HCT116 (cell line): ENCODE measurements at regions not wholly inside any gene's neighbourhood (a gene's known extent, or its start where the extent isn't known, plus 50 kb on each side); places are given as distances from the start of the nearest gene placed in this dataset.

Source experiments
- ATAC-seq: fragments of 200-7000 bp; cut with Tn5 transposase; 2 replicates; pipeline ENCODE4 v1.9.1; 2020; ENCODE audit warnings: mild to moderate bottlenecking, moderate library complexity
- BruUV-seq: library from RNA; stranded (reverse); fragments of 400-500 nt; replicated peaks from 2 replicates; lab custom pipeline; 2021; lab: Mats Ljungman, UMichigan
- CTCF ChIA-PET: fragments of 300-600 bp; sonication (Branson Sonifier 250); formaldehyde crosslinking; loops from one replicate; lab custom pipeline; 2021; ENCODE audit warnings: antibody characterized with exemption; lab: Charles Lee
- POLR2A ChIA-PET: fragments of 300-600, 350-600 bp; sonication (Branson Sonifier 250); formaldehyde crosslinking; loops from one replicate; lab custom pipeline; 2021; ENCODE audit warnings: antibody characterized with exemption; lab: Charles Lee
- RAD21 ChIA-PET, 2 experiments: fragments of 300-600 bp; sonication (Branson Sonifier 250); formaldehyde crosslinking; loops; one replicate each; lab custom pipeline; 2023; ENCODE audit warnings: low total read pairs in 2 of 2; ENCODE audit not compliant: uncharacterized antibody in 2 of 2, unreplicated experiment in 2 of 2, low non-redundant PET in 1 of 2; lab: Charles Lee
- DNase-seq: peaks from one replicate; pipeline ENCODE4 v3.0.0-alpha.2; 2010; ENCODE audit warnings: low read depth, low spot score
- H2AFZ ChIP-seq: fragments of 200-600 bp; shearing (Covaris generic), sonication (generic); 2 replicates; pipeline ENCODE4 v1.6.1; 2017; ENCODE audit warnings: low read depth, mixed run types, mixed read lengths, antibody characterized with exemption, low read length; ENCODE audit not compliant: poor library complexity, severe bottlenecking
- H3K27ac ChIP-seq: 2 replicates; pipeline ENCODE4 v1.5.1; 2012; ENCODE audit warnings: low read depth, low read length
- H3K27me3 ChIP-seq: fragments of 200-600 bp; sonication (generic); 2 replicates; pipeline ENCODE4 v1.6.1; 2016; ENCODE audit warnings: mixed run types, low read length, mixed read lengths; ENCODE audit not compliant: insufficient read depth
- H3K36me3 ChIP-seq, 2 experiments: fragments of 200-500 bp in 1 of 2; fragments of 200-600 bp in 1 of 2; sonication (Bioruptor generic) in 1 of 2; sonication (generic) in 1 of 2; 2 replicates each; pipeline versions ENCODE4 v1.5.1 to v1.6.1; 2014 to 2016; ENCODE audit warnings: low read length in 2 of 2, inconsistent platforms in 1 of 2, mixed read lengths in 1 of 2, mixed run types in 1 of 2; ENCODE audit not compliant: insufficient read depth in 2 of 2, control insufficient read depth in 1 of 2
- H3K4me1 ChIP-seq, 2 experiments: fragments of 200-600 bp in 1 of 2; sonication (generic) in 1 of 2; 2 replicates each; pipeline versions ENCODE4 v1.5.1 to v1.6.1; 2012 to 2017; ENCODE audit warnings: low read length in 2 of 2, inconsistent platforms in 1 of 2, mild to moderate bottlenecking in 1 of 2, mixed read lengths in 1 of 2, mixed run types in 1 of 2, moderate library complexity in 1 of 2; ENCODE audit not compliant: insufficient read depth in 2 of 2, control insufficient read depth in 1 of 2
- H3K4me2 ChIP-seq: fragments of 200-600 bp; sonication (generic); 2 replicates; pipeline ENCODE4 v1.6.1; 2017; ENCODE audit warnings: mixed run types, low read length, mixed read lengths
- H3K4me3 ChIP-seq, 2 experiments: fragments of 200-600 bp in 1 of 2; sonication (generic) in 1 of 2; replicated peaks in 1 of 2; 2 replicates each; pipeline ENCODE4 v1.5.1; 2011 to 2016; ENCODE audit warnings: low read length in 2 of 2, control low read depth in 1 of 2, low read depth in 1 of 2, mild to moderate bottlenecking in 1 of 2, mixed read lengths in 1 of 2, mixed run types in 1 of 2
- H3K79me2 ChIP-seq: fragments of 200-600 bp; sonication (generic); 2 replicates; pipeline ENCODE4 v1.6.1; 2017; ENCODE audit warnings: mild to moderate bottlenecking, mixed run types, low read length, moderate library complexity, mixed read lengths; ENCODE audit not compliant: insufficient read depth
- H3K9ac ChIP-seq: fragments of 200-600 bp; sonication (generic); 2 replicates; pipeline ENCODE4 v1.6.1; 2016; ENCODE audit warnings: low read length, mixed read lengths
- H3K9me2 ChIP-seq: fragments of 200-600 bp; sonication (generic), shearing (Covaris generic); 2 replicates; pipeline ENCODE4 v1.6.1; 2017; ENCODE audit warnings: mixed run types, mild to moderate bottlenecking, moderate library complexity; ENCODE audit not compliant: insufficient read depth
- H3K9me3 ChIP-seq, 2 experiments: fragments of 200-500 bp in 1 of 2; fragments of 200-600 bp in 1 of 2; sonication (Bioruptor generic) in 1 of 2; sonication (generic) in 1 of 2; 2 replicates each; pipeline ENCODE4 v1.6.1; 2014 to 2017; ENCODE audit warnings: low read length in 2 of 2, mixed read lengths in 2 of 2, inconsistent platforms in 1 of 2, low read depth in 1 of 2, mild to moderate bottlenecking in 1 of 2, mixed run types in 1 of 2, moderate library complexity in 1 of 2; ENCODE audit not compliant: control insufficient read depth in 1 of 2, insufficient read depth in 1 of 2
- H4K20me1 ChIP-seq: fragments of 200-600 bp; sonication (generic), shearing (Covaris generic); 2 replicates; pipeline ENCODE4 v1.6.1; 2017; ENCODE audit warnings: mixed run types, mild to moderate bottlenecking, moderate library complexity; ENCODE audit not compliant: insufficient read depth
- CEBPB ChIP-seq: IDR thresholded peaks from 2 replicates; pipeline ENCODE4 v1.6.1; 2012; ENCODE audit warnings: low read depth
- EGR1 ChIP-seq: IDR thresholded peaks from 2 replicates; pipeline ENCODE4 v1.6.1; 2012; ENCODE audit warnings: low read depth
- ELF1 ChIP-seq: IDR thresholded peaks from 2 replicates; pipeline ENCODE4 v1.6.1; 2012; ENCODE audit warnings: low read depth, borderline replicate concordance
- FOSL1 ChIP-seq: IDR thresholded peaks from 2 replicates; pipeline ENCODE4 v1.6.1; 2012; ENCODE audit warnings: low read depth
- JUND ChIP-seq: IDR thresholded peaks from 2 replicates; pipeline ENCODE4 v1.6.1; 2012
- POLR2A ChIP-seq: IDR thresholded peaks from 2 replicates; pipeline ENCODE4 v1.7.0; 2011; ENCODE audit warnings: borderline replicate concordance; ENCODE audit not compliant: insufficient read depth, insufficient read length; ENCODE audit errors: extremely low read depth
- POLR2AphosphoS5 ChIP-seq: IDR thresholded peaks from 2 replicates; pipeline ENCODE4 v1.6.1; 2011; ENCODE audit warnings: mild to moderate bottlenecking, low read depth, low read length, moderate library complexity
- SIN3A ChIP-seq: IDR thresholded peaks from 2 replicates; pipeline ENCODE4 v1.6.1; 2012; ENCODE audit warnings: low read depth
- TCF7L2 ChIP-seq: IDR thresholded peaks from 2 replicates; pipeline ENCODE4 v1.7.0; 2011; ENCODE audit warnings: borderline replicate concordance, inconsistent platforms; ENCODE audit not compliant: insufficient read depth, insufficient read length; ENCODE audit errors: extremely low read depth
- YY1 ChIP-seq: IDR thresholded peaks from 2 replicates; pipeline ENCODE4 v1.6.1; 2011; ENCODE audit warnings: low read length, low read depth, moderate library complexity, mild to moderate bottlenecking; ENCODE audit not compliant: insufficient replicate concordance; ENCODE audit errors: extremely low read depth
- ZFX ChIP-seq: fragments of 450-650 bp; IDR thresholded peaks from 2 replicates; pipeline ENCODE4 v1.6.1; 2017
- ZNF274 ChIP-seq: fragments of 200-500 bp; sonication (Bioruptor generic); IDR thresholded peaks from 2 replicates; pipeline ENCODE4 v1.6.1; 2014; ENCODE audit warnings: mild to moderate bottlenecking, low read depth, low read length, inconsistent platforms
- intact Hi-C: fragments of 100-400 bp; cut with micrococcal nuclease; formaldehyde crosslinking; loops from 2 replicates; pipeline ENCODE4 v1.10.0; 2022
- TF ChIP-seq, protein P1 (sequence below), 3 experiments: fragments of 200-600 bp in 1 of 3; sonication (generic) in 1 of 3; IDR thresholded peaks in 2 of 3; conservative IDR thresholded peaks in 1 of 3; 2 replicates each; pipeline ENCODE4 v1.5.1; 2012 to 2017; ENCODE audit warnings: low read depth in 2 of 3, low read length in 2 of 3, antibody characterized with exemption in 1 of 3, borderline replicate concordance in 1 of 3, control low read depth in 1 of 3, mild to moderate bottlenecking in 1 of 3, mixed read lengths in 1 of 3, mixed run types in 1 of 3, moderate library complexity in 1 of 3; ENCODE audit not compliant: insufficient read depth in 1 of 3
- TF ChIP-seq, protein P2 (sequence below): IDR thresholded peaks from 2 replicates; pipeline ENCODE4 v1.6.1; 2012; ENCODE audit warnings: low read depth
- TF ChIP-seq, protein P3 (sequence below): IDR thresholded peaks from 2 replicates; pipeline ENCODE4 v1.6.1; 2012

DNA sequence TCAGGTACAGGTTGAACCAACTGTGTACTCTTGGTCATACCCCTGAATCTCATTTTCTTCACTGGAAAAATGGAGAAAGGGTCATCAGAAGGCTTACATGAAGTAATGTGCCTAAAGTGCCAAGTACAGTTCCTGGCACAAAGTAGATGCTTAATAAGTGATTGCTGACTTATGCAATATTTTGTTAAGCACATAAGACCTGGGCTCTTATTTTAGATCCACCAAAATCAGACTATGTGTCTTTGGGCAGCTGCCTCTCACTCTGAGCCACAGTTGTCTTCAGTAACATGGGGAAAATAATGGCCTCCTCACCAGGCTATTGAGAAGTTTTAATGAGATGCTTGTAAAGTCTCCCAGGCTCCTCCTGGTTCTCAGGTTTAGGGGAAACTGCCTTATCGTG lies 74.3 kb upstream of the TRABD2B start:
- Histone ChIP-seq H3K79me2 (no peaks in the 10 kb centered on the region), H3K4me2 (no peak overlapping the region), H3K4me1 (peaks cover 0 to 6% of the 10 kb centered on the region in 2 experiments; a peak in 1 of 4 replicates), H3K27ac (no peak overlapping the region), H3K36me3 (no peaks in the 10 kb centered on the region), H3K9me2 (no peaks in the 10 kb centered on the region), H3K9ac (no peak overlapping the region), H3K27me3 (peaks cover 4% of the 10 kb centered on the region; the same call in 1 of the 2 replicates), H4K20me1 (no peaks in the 10 kb centered on the region), H3K9me3 (no peaks in the 10 kb centered on the region), H3K4me3 (no peak overlapping the region), H2AFZ (no peak overlapping the region)
- ChIA-PET POLR2A (no interaction called here), RAD21 (interaction anchor here in 1 of 2 experiments (0.5 kb wide), 1 partner anchor 15 kb away, joined by 9 read pairs; no protein-coding TSS in a partner anchor), CTCF (no interaction called here)
- ATAC-seq, result no peak
- TF ChIP-seq TCF7L2 (no peak), ZFX (no peak), ZNF274 (no peak), FOSL1 (no peak), YY1 (no peak), CEBPB (no peak), EGR1 (no peak), JUND (no peak), SIN3A (no peak), POLR2AphosphoS5 (no peak), ELF1 (no peak), POLR2A (no peak)
- TF ChIP-seq, protein P1, sequence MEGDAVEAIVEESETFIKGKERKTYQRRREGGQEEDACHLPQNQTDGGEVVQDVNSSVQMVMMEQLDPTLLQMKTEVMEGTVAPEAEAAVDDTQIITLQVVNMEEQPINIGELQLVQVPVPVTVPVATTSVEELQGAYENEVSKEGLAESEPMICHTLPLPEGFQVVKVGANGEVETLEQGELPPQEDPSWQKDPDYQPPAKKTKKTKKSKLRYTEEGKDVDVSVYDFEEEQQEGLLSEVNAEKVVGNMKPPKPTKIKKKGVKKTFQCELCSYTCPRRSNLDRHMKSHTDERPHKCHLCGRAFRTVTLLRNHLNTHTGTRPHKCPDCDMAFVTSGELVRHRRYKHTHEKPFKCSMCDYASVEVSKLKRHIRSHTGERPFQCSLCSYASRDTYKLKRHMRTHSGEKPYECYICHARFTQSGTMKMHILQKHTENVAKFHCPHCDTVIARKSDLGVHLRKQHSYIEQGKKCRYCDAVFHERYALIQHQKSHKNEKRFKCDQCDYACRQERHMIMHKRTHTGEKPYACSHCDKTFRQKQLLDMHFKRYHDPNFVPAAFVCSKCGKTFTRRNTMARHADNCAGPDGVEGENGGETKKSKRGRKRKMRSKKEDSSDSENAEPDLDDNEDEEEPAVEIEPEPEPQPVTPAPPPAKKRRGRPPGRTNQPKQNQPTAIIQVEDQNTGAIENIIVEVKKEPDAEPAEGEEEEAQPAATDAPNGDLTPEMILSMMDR (IDR thresholded peaks at IDR 0.05 in 2 of 3, conservative IDR thresholded peaks at IDR 0.05 in 1 of 3; ENCODE audit: borderline replicate concordance in 1 of 3, insufficient read depth in 1 of 3, low read depth in 2 of 3, low read length in 2 of 3), result no peak
- TF ChIP-seq, protein P2, sequence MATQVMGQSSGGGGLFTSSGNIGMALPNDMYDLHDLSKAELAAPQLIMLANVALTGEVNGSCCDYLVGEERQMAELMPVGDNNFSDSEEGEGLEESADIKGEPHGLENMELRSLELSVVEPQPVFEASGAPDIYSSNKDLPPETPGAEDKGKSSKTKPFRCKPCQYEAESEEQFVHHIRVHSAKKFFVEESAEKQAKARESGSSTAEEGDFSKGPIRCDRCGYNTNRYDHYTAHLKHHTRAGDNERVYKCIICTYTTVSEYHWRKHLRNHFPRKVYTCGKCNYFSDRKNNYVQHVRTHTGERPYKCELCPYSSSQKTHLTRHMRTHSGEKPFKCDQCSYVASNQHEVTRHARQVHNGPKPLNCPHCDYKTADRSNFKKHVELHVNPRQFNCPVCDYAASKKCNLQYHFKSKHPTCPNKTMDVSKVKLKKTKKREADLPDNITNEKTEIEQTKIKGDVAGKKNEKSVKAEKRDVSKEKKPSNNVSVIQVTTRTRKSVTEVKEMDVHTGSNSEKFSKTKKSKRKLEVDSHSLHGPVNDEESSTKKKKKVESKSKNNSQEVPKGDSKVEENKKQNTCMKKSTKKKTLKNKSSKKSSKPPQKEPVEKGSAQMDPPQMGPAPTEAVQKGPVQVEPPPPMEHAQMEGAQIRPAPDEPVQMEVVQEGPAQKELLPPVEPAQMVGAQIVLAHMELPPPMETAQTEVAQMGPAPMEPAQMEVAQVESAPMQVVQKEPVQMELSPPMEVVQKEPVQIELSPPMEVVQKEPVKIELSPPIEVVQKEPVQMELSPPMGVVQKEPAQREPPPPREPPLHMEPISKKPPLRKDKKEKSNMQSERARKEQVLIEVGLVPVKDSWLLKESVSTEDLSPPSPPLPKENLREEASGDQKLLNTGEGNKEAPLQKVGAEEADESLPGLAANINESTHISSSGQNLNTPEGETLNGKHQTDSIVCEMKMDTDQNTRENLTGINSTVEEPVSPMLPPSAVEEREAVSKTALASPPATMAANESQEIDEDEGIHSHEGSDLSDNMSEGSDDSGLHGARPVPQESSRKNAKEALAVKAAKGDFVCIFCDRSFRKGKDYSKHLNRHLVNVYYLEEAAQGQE, result no peak
- TF ChIP-seq, protein P3, sequence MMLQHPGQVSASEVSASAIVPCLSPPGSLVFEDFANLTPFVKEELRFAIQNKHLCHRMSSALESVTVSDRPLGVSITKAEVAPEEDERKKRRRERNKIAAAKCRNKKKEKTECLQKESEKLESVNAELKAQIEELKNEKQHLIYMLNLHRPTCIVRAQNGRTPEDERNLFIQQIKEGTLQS, result no peak
- intact Hi-C loops, result no loop called here
- DNase-seq, result no peak
- no TSS peak for BruUV-seq
